OCI-LY3 (cell line): ENCODE measurements at regions not wholly inside any gene's neighbourhood (a gene's known extent, or its start where the extent isn't known, plus 50 kb on each side); places are given as distances from the start of the nearest gene placed in this dataset.

Source experiments
- CTCF ChIP-seq: fragments of 200-600, 300-600 bp; sonication (generic); IDR thresholded peaks from 2 replicates; pipeline ENCODE4 v1.5.1; 2014; ENCODE audit warnings: antibody characterized with exemption, low read length, low read depth
- EZH2phosphoT487 ChIP-seq: fragments of 200-600 bp; shearing (Covaris generic); IDR thresholded peaks from 2 replicates; pipeline ENCODE4 v1.6.1; 2018; ENCODE audit warnings: antibody characterized with exemption, mixed run types, low read depth

- TF ChIP-seq CTCF, result no peak
- TF ChIP-seq EZH2phosphoT487, result no peak
Observed at GRCh38 chr14:98612434-98613200, 659.4 kb downstream of the BCL11B start.
